ENCODE measurements at regions not wholly inside any gene's neighbourhood (a gene's known extent, or its start where the extent isn't known, plus 50 kb on each side); places are given as distances from the start of the nearest gene placed in this dataset.
A peak's percentile ranks its signal among the peaks of the same experiment; 100 is the strongest.

- Histone ChIP-seq H3K27me3 (ENCODE audit: insufficient read depth, low read length) (no peaks in the 10 kb centered on the region), H3K4me1 (ENCODE audit: control insufficient read depth in 1 of 2, insufficient read depth in 2 of 2, low read length in 2 of 2) (no peaks in the 10 kb centered on the region), H3K79me2 (ENCODE audit: insufficient read depth, low read length) (no peaks in the 10 kb centered on the region), H3K9ac (ENCODE audit: low read length) (no peak overlapping the region), H3K9me3 (ENCODE audit: control insufficient read depth in 1 of 2, insufficient read depth in 1 of 2, low read depth in 1 of 2, low read length in 2 of 2) (peaks cover 0 to under 1% of the 10 kb centered on the region in 2 experiments; a peak in 1 of 4 replicates), H3K9me2 (ENCODE audit: insufficient read depth) (no peaks in the 10 kb centered on the region), H3K4me3 (replicated peaks in 1 of 2; ENCODE audit: low read depth in 1 of 2, low read length in 2 of 2) (no peak overlapping the region), H4K20me1 (ENCODE audit: insufficient read depth) (no peaks in the 10 kb centered on the region), H3K4me2 (ENCODE audit: low read length) (no peak overlapping the region), H2AFZ (ENCODE audit: low read depth, low read length, poor library complexity, severe bottlenecking) (no peak overlapping the region), H3K27ac (ENCODE audit: low read depth, low read length) (no peak overlapping the region), H3K36me3 (ENCODE audit: control insufficient read depth in 1 of 2, insufficient read depth in 2 of 2, low read length in 2 of 2) (no peaks in the 10 kb centered on the region)
- POLR2A ChIA-PET: no interaction called here
- DNase-seq (ENCODE audit: low read depth, low spot score) (no peak), ATAC-seq (no peak)
- CTCF ChIA-PET: no interaction called here
- no TSS peak for BruUV-seq (replicated peaks)
- intact Hi-C loops (cut with micrococcal nuclease): no loop called here
- TF ChIP-seq REST (IDR thresholded peaks at IDR 0.05; ENCODE audit: low read depth) (peak; percentile 74), SIN3A (IDR thresholded peaks at IDR 0.05; ENCODE audit: low read depth) (no peak)
- RAD21 ChIA-PET (ENCODE audit: low non-redundant PET in 1 of 2, low total read pairs in 2 of 2, uncharacterized antibody in 2 of 2, unreplicated experiment in 2 of 2): no interaction called here
These were observed 104.1 kb downstream of the SIK1 start for GRCh38 chr21:43322805-43323204.

- Histone ChIP-seq H4K20me1 (ENCODE audit: insufficient read depth) (no peaks in the 10 kb centered on the region), H3K36me3 (ENCODE audit: control insufficient read depth in 1 of 2, insufficient read depth in 2 of 2, low read length in 2 of 2) (no peaks in the 10 kb centered on the region), H3K9me2 (ENCODE audit: insufficient read depth) (no peaks in the 10 kb centered on the region), H3K9ac (ENCODE audit: low read length) (no peak overlapping the region), H3K79me2 (ENCODE audit: insufficient read depth, low read length) (no peaks in the 10 kb centered on the region), H3K27me3 (ENCODE audit: insufficient read depth, low read length) (no peaks in the 10 kb centered on the region), H3K4me3 (replicated peaks in 1 of 2; ENCODE audit: low read depth in 1 of 2, low read length in 2 of 2) (no peak overlapping the region), H3K4me2 (ENCODE audit: low read length) (no peak overlapping the region), H3K4me1 (ENCODE audit: control insufficient read depth in 1 of 2, insufficient read depth in 2 of 2, low read length in 2 of 2) (no peaks in the 10 kb centered on the region), H3K27ac (ENCODE audit: low read depth, low read length) (no peak overlapping the region), H3K9me3 (ENCODE audit: control insufficient read depth in 1 of 2, insufficient read depth in 1 of 2, low read depth in 1 of 2, low read length in 2 of 2) (peaks cover 0 to 5% of the 10 kb centered on the region in 2 experiments; a peak in 1 of 4 replicates), H2AFZ (ENCODE audit: low read depth, low read length, poor library complexity, severe bottlenecking) (no peak overlapping the region)
- DNase-seq (ENCODE audit: low read depth, low spot score): no peak
- CTCF ChIA-PET: no interaction called here
- no peak for ATAC-seq
- BruUV-seq (replicated peaks): no TSS peak
- TF ChIP-seq ZBTB33 (IDR thresholded peaks at IDR 0.05; ENCODE audit: extremely low read depth, insufficient replicate concordance, low read length) (no peak), EZH2 (IDR thresholded peaks at IDR 0.05) (no peak), FOSL1 (IDR thresholded peaks at IDR 0.05; ENCODE audit: low read depth) (no peak), ATF3 (IDR thresholded peaks at IDR 0.05) (no peak), SP1 (IDR thresholded peaks at IDR 0.05; ENCODE audit: low read depth) (no peak), CBX3 (IDR thresholded peaks at IDR 0.05; ENCODE audit: low read depth) (no peak), YY1 (IDR thresholded peaks at IDR 0.05; ENCODE audit: extremely low read depth, insufficient replicate concordance, low read depth, low read length) (no peak), ZNF274 (IDR thresholded peaks at IDR 0.05; ENCODE audit: low read depth, low read length) (no peak), POLR2AphosphoS5 (IDR thresholded peaks at IDR 0.05; ENCODE audit: low read depth, low read length) (no peak), CEBPB (IDR thresholded peaks at IDR 0.05; ENCODE audit: low read depth) (no peak), ELF1 (IDR thresholded peaks at IDR 0.05; ENCODE audit: borderline replicate concordance, low read depth) (no peak), EGR1 (IDR thresholded peaks at IDR 0.05; ENCODE audit: low read depth) (no peak)
- intact Hi-C loops (cut with micrococcal nuclease): no loop called here
- POLR2A ChIA-PET: no interaction called here
- RAD21 ChIA-PET (ENCODE audit: low non-redundant PET in 1 of 2, low total read pairs in 2 of 2, uncharacterized antibody in 2 of 2, unreplicated experiment in 2 of 2): no interaction called here
These were observed 104.6 kb downstream of the SIK1 start for GRCh38 chr21:43322311-43322710.

Measured in HCT116 (cell line).